Esophagus squamous epithelium (tissue), 5 donors: ENCODE measurements at regions not wholly inside any gene's neighbourhood (a gene's known extent, or its start where the extent isn't known, plus 50 kb on each side); places are given as distances from the start of the nearest gene placed in this dataset.

Source experiments
- DNase-seq: peaks from one replicate; lab custom pipeline; 2025; lab: John Stamatoyannopoulos, UW
- H3K27ac ChIP-seq, 4 donors: fragments of 200-600 bp; sonication (generic); one replicate each; pipeline ENCODE4 v1.5.1; 2016 to 2019; ENCODE audit warnings: mild to moderate bottlenecking in 1 of 4
- H3K27me3 ChIP-seq, 4 donors: fragments of 200-600 bp; sonication (generic); 1 replicate in 3 of 4; 2 replicates in 1 of 4; pipeline versions ENCODE4 v1.5.1 to v1.6.0; 2017 to 2021; ENCODE audit warnings: antibody characterized with exemption in 1 of 4
- H3K36me3 ChIP-seq, 3 donors: fragments of 200-600 bp; sonication (generic); one replicate each; pipeline ENCODE4 v1.5.1; 2016 to 2019
- H3K4me1 ChIP-seq, 3 donors: fragments of 200-600 bp; sonication (generic); one replicate each; pipeline ENCODE4 v1.5.1; 2017 to 2019
- H3K4me3 ChIP-seq, 4 donors: fragments of 200-600 bp; sonication (generic); 1 replicate in 3 of 4; 2 replicates in 1 of 4; pipeline ENCODE4 v1.5.1; 2016 to 2019; ENCODE audit warnings: mild to moderate bottlenecking in 2 of 4, moderate library complexity in 1 of 4
- H3K9me3 ChIP-seq, 3 donors: fragments of 200-600 bp; sonication (generic); one replicate each; pipeline ENCODE4 v1.5.1; 2016 to 2019
- CTCF ChIP-seq, 6 experiments: fragments of 450-650 bp in 4 of 6; fragments of 200-600 bp in 2 of 6; sonication (generic) in 2 of 6; IDR thresholded peaks; one replicate each; pipeline ENCODE4 v1.5.1; 2016 to 2019; ENCODE audit warnings: antibody characterized with exemption in 6 of 6, mild to moderate bottlenecking in 4 of 6, moderate library complexity in 4 of 6
- POLR2A ChIP-seq, 4 donors: fragments of 450-650 bp; IDR thresholded peaks; one replicate each; pipeline ENCODE4 v1.6.1; 2017; ENCODE audit warnings: antibody characterized with exemption in 4 of 4, mild to moderate bottlenecking in 4 of 4, moderate library complexity in 3 of 4
- WGBS, 2 donors: methylation state at CpG; one replicate each; pipeline ENCODE4 v1.1.5; 2018; 5-methylcytosine and 5-hydroxymethylcytosine counted together
- intact Hi-C: fragments of 100-400 bp; cut with DNase I; formaldehyde crosslinking; loops from one replicate; pipeline ENCODE4 v1.15.0; 2022
- donor health status: DM: yes; HTN: yes; CAD: no.

GRCh38 chr10:77689339-77689738, 51.7 kb upstream of the KCNMA1 start:
- no peak overlapping the region for H3K4me3 ChIP-seq
- no peak for TF ChIP-seq CTCF (IDR thresholded peaks at IDR 0.05)
- TF ChIP-seq POLR2A (IDR thresholded peaks at IDR 0.05), result no peak
- peaks cover 0 to 42% (median 0%) of the 10 kb centered on the region in 4 donors for H3K27me3 ChIP-seq
- H3K4me1 ChIP-seq, result no peaks in the 10 kb centered on the region
- intact Hi-C loops, result no loop called here
- no peak for DNase-seq
- 50 to 69% methylated on average over 5 of the region's 5 CpGs for WGBS, 2 donors
- H3K36me3 ChIP-seq, result no peaks in the 10 kb centered on the region
- H3K9me3 ChIP-seq, result no peaks in the 10 kb centered on the region
- H3K27ac ChIP-seq, result no peak overlapping the region

GRCh38 chr10:77687621-77688020, 50.0 kb upstream of the KCNMA1 start:
- no peaks in the 10 kb centered on the region for H3K9me3 ChIP-seq
- DNase-seq, result no peak
- no peak overlapping the region for H3K27ac ChIP-seq
- H3K4me3 ChIP-seq, result no peak overlapping the region
- H3K36me3 ChIP-seq, result no peaks in the 10 kb centered on the region
- intact Hi-C loops, result no loop called here
- no peaks in the 10 kb centered on the region for H3K4me1 ChIP-seq
- WGBS, 2 donors, result 50 to 100% methylated on average over 1 to 2 of the region's 2 CpGs
- H3K27me3 ChIP-seq, result peaks cover 0 to 42% (median 0%) of the 10 kb centered on the region in 4 donors
- TF ChIP-seq CTCF (IDR thresholded peaks at IDR 0.05) (no peak), POLR2A (IDR thresholded peaks at IDR 0.05) (no peak)
